Eye (tissue), 1 donor: ENCODE measurements at regions not wholly inside any gene's neighbourhood (a gene's known extent, or its start where the extent isn't known, plus 50 kb on each side); places are given as distances from the start of the nearest gene placed in this dataset.

ENCODE experiments used
- DNase-seq: peaks from one replicate; pipeline ENCODE4 v3.0.0-alpha.2; 2015

GRCh38 chr4:114728426-114728825 is 129.8 kb downstream of the UGT8 start:
- no peak for DNase-seq

DNA sequence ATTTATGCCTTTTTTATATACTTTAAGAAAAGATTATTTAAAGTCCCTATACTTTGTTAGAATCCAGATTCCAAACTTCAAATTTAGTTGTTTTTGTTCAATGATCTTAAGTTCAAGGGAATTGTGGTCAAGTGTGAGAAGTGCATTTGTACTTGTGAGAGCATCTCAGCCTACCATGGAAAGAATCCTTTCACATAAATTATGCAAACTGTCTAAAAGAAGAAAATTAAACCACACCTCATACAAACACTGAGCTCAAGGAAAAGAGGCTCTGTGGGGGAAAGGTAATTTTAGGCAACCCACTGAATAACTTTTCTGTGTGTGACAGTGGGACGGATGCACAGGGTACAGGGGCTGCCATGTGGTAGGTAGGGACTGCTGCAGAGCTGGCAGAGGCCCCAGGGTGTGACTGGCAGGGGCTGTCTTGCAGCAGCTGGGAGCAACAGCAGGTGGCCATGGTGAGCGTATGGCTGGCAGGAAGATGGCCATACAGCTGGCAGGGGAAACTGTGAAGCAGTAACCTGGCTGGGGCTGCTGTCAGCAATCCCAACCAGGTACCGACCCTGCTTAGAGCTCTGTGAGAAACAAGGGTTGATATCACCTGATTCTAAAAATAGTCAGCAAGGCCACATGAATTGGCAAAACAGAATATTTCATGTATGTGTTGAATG is 130.6 kb downstream of the UGT8 start:
- DNase-seq, result no peak

DNA sequence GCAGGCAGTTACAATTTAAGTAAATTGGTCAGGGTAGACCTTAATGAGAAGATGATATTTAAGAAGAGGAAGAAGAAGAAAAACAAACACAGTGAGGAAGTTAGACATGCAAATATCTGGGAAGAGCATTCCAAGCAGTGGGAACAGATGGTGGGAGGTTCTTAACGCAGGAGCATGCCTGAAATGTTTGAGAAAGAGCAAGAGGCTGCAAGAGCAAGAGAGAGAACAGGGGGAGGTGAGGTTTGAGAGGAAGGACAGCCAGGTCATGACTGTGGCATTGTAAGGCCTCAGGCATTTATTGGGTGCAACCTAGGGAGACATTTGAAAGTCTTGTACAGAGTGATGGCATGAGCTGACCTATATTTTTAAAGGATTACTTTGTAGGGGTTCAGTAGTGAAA is 136.0 kb downstream of the UGT8 start:
- DNase-seq, result no peak

- no peak for DNase-seq
These were observed 154.0 kb downstream of the UGT8 start for GRCh38 chr4:114752391-114753165.

DNA sequence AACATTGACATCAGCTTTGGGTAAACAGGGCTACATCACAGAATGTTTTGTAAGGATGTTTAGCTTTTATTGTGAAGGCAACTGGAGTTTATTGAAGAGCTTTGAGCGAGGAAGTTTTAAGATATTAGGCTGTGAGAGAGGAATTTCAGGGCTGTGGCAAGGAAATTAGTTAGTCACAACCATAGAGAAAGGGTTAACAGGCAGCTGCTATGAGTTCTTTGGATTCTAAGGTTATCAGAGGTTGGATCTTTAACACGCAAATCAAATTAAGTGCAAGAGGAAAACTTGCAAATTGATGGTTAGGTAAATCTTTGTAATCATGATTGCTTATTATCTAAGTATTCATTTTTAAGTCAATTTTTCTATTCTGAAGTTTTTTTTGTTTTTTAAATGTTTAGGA is 156.0 kb downstream of the UGT8 start:
- no peak for DNase-seq

DNA sequence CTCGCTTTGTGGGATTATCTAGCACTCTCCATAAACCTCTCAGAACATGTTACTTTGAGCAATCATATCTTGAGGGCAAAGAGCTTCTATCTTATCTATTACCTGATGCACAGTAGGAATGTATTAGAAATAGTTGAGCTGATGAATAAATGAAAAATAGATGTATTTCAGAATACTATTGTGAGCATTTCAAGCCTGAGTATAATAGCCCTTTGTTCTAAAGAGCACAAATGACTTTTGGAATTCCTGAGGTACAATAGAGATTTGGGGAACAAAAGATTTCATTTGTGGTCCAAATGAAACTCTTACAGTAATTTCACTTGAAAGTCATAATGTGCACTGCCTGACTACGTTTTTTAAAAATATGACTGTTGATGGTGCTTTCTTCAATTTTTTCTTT is 159.5 kb downstream of the UGT8 start:
- peak; percentile 16 for DNase-seq

- no peak for DNase-seq
These were observed 169.9 kb downstream of the UGT8 start for GRCh38 chr4:114768501-114768900.

GRCh38 chr4:114770624-114771023 is 172.0 kb downstream of the UGT8 start:
- DNase-seq, result no peak

- no peak for DNase-seq
These were observed 174.7 kb downstream of the UGT8 start for GRCh38 chr4:114773339-114773738.
